ENCODE measurements at regions not wholly inside any gene's neighbourhood (a gene's known extent, or its start where the extent isn't known, plus 50 kb on each side); places are given as distances from the start of the nearest gene placed in this dataset.
A peak's percentile ranks its signal among the peaks of the same experiment; 100 is the strongest.
"Not testable (repeated sequence)": the region's sequence is repeated elsewhere in the genome, so short reads cannot be mapped to it uniquely, and the experiment has no call there.

- no peaks in the 10 kb centered on the region for H3K27me3 ChIP-seq (ENCODE audit: insufficient read depth, low read length, poor library complexity, severe bottlenecking)
- Mint-ChIP-seq H3K36me3 (no peaks in the 10 kb centered on the region), H3K27ac (peak overlapping the region in 1 of 8 donors; percentile 34), H3K9me3 (peaks cover 0 to 4% (median 0%) of the 10 kb centered on the region in 5 donors), H3K4me3 (no peak overlapping the region), H3K27me3 (peaks cover 3 to 4% of the 10 kb centered on the region in 2 donors), H3K4me1 (no peaks in the 10 kb centered on the region)
- ChIA-PET POLR2A (no interaction called here), CTCF (interaction anchor here (2.4 kb wide), 1 partner anchor 8 kb away, joined by 6 read pairs; no protein-coding TSS in a partner anchor)
- no peaks in the 10 kb centered on the region for H3K36me3 ChIP-seq (ENCODE audit: insufficient read depth, low read length)
- DNase-seq: no peak
- H3K27ac ChIP-seq (ENCODE audit: low read depth, low read length): no peak overlapping the region
- H3K4me1 ChIP-seq (ENCODE audit: insufficient read depth, low read length): no peaks in the 10 kb centered on the region
- no peaks in the 10 kb centered on the region for H3K9me3 ChIP-seq (ENCODE audit: low read length)
- no peak overlapping the region for H3K4me3 ChIP-seq (ENCODE audit: low read length)
Measured at GRCh38 chr20:41738604-41739206, 120.5 kb upstream of the CHD6 start.

- H3K4me1 ChIP-seq (ENCODE audit: insufficient read depth, low read length): no peaks in the 10 kb centered on the region
- ChIA-PET POLR2A (no interaction called here), CTCF (no interaction called here)
- H3K4me3 ChIP-seq (ENCODE audit: low read length): no peak overlapping the region
- H3K9me3 Mint-ChIP-seq: peaks cover 0 to 4% (median 0%) of the 10 kb centered on the region in 5 donors
- no peaks in the 10 kb centered on the region for H3K36me3 Mint-ChIP-seq
- H3K27ac Mint-ChIP-seq: no peak overlapping the region
- H3K9me3 ChIP-seq (ENCODE audit: low read length): no peaks in the 10 kb centered on the region
- no peak overlapping the region for H3K4me3 Mint-ChIP-seq
- no peaks in the 10 kb centered on the region for H3K27me3 ChIP-seq (ENCODE audit: insufficient read depth, low read length, poor library complexity, severe bottlenecking)
- peaks cover 0 to 6% of the 10 kb centered on the region in 2 donors for H3K27me3 Mint-ChIP-seq
- H3K27ac ChIP-seq (ENCODE audit: low read depth, low read length): no peak overlapping the region
- H3K4me1 Mint-ChIP-seq: no peaks in the 10 kb centered on the region
- DNase-seq: no peak
- H3K36me3 ChIP-seq (ENCODE audit: insufficient read depth, low read length): no peaks in the 10 kb centered on the region
Measured at GRCh38 chr20:41735949-41736348, 117.8 kb upstream of the CHD6 start.

GRCh38 chr20:41734506-41734945 lies 116.3 kb upstream of the CHD6 start:
- CTCF ChIA-PET: interaction anchor here (0.7 to 1.4 kb wide), 4 partner anchors 8 to 12 kb away, joined by 3 to 5 read pairs (median 4); no protein-coding TSS in a partner anchor
- H3K4me1 ChIP-seq (ENCODE audit: insufficient read depth, low read length): no peaks in the 10 kb centered on the region

GRCh38 chr20:41733151-41733550 lies 115.0 kb upstream of the CHD6 start:
- Mint-ChIP-seq H3K4me1 (no peaks in the 10 kb centered on the region), H3K27ac (no peak overlapping the region), H3K9me3 (peaks cover 0 to 4% (median 0%) of the 10 kb centered on the region in 5 donors), H3K36me3 (peaks cover 0 to 2% (median 0%) of the 10 kb centered on the region in 3 donors), H3K4me3 (no peak overlapping the region), H3K27me3 (peaks cover 0 to 8% of the 10 kb centered on the region in 2 donors)
- Histone ChIP-seq H3K4me1 (ENCODE audit: insufficient read depth, low read length) (no peaks in the 10 kb centered on the region), H3K27me3 (ENCODE audit: insufficient read depth, low read length, poor library complexity, severe bottlenecking) (no peaks in the 10 kb centered on the region), H3K9me3 (ENCODE audit: low read length) (no peaks in the 10 kb centered on the region), H3K36me3 (ENCODE audit: insufficient read depth, low read length) (no peaks in the 10 kb centered on the region), H3K4me3 (ENCODE audit: low read length) (no peak overlapping the region), H3K27ac (ENCODE audit: low read depth, low read length) (no peak overlapping the region)
- ChIA-PET CTCF (no interaction called here), POLR2A (no interaction called here)
- DNase-seq: no peak

More at GRCh38 chr20:41734506-41734945, 116.3 kb upstream of the CHD6 start:
- H3K4me1 Mint-ChIP-seq: no peaks in the 10 kb centered on the region
- POLR2A ChIA-PET: no interaction called here
- H3K4me3 ChIP-seq (ENCODE audit: low read length): no peak overlapping the region
- H3K27ac Mint-ChIP-seq: no peak overlapping the region
- peaks cover 0 to under 1% (median 0%) of the 10 kb centered on the region in 3 donors for H3K36me3 Mint-ChIP-seq
- no peaks in the 10 kb centered on the region for H3K27me3 ChIP-seq (ENCODE audit: insufficient read depth, low read length, poor library complexity, severe bottlenecking)
- peaks cover 0 to 6% of the 10 kb centered on the region in 2 donors for H3K27me3 Mint-ChIP-seq
- DNase-seq: peak in 4 of 5 donors; percentile 3 to 49 (median 10)
- H3K36me3 ChIP-seq (ENCODE audit: insufficient read depth, low read length): no peaks in the 10 kb centered on the region
- H3K9me3 ChIP-seq (ENCODE audit: low read length): no peaks in the 10 kb centered on the region
- H3K27ac ChIP-seq (ENCODE audit: low read depth, low read length): no peak overlapping the region
- no peak overlapping the region for H3K4me3 Mint-ChIP-seq
- H3K9me3 Mint-ChIP-seq: peaks cover 0 to 4% (median 0%) of the 10 kb centered on the region in 5 donors

- H3K4me1 ChIP-seq (ENCODE audit: insufficient read depth, low read length); H3K27me3 ChIP-seq (ENCODE audit: insufficient read depth, low read length, poor library complexity, severe bottlenecking); H3K9me3 ChIP-seq (ENCODE audit: low read length); H3K36me3 ChIP-seq (ENCODE audit: insufficient read depth, low read length); H3K27ac Mint-ChIP-seq; H3K9me3 Mint-ChIP-seq; CTCF ChIA-PET; H3K4me3 Mint-ChIP-seq; DNase-seq; H3K4me3 ChIP-seq (ENCODE audit: low read length); POLR2A ChIA-PET; H3K4me1 Mint-ChIP-seq; H3K36me3 Mint-ChIP-seq; H3K27ac ChIP-seq (ENCODE audit: low read depth, low read length): not testable (repeated sequence)
- peaks cover 4 to 11% of the 10 kb centered on the region in 2 donors for H3K27me3 Mint-ChIP-seq
Measured at GRCh38 chr20:41731198-41731597, 113.0 kb upstream of the CHD6 start.

- POLR2A ChIA-PET; H3K4me3 Mint-ChIP-seq; H3K9me3 Mint-ChIP-seq; H3K27me3 ChIP-seq (ENCODE audit: insufficient read depth, low read length, poor library complexity, severe bottlenecking); H3K27ac Mint-ChIP-seq; H3K4me1 Mint-ChIP-seq; H3K9me3 ChIP-seq (ENCODE audit: low read length); CTCF ChIA-PET; H3K27me3 Mint-ChIP-seq; H3K4me3 ChIP-seq (ENCODE audit: low read length); H3K36me3 Mint-ChIP-seq; H3K4me1 ChIP-seq (ENCODE audit: insufficient read depth, low read length); H3K27ac ChIP-seq (ENCODE audit: low read depth, low read length); H3K36me3 ChIP-seq (ENCODE audit: insufficient read depth, low read length); DNase-seq: not testable (repeated sequence)
Measured at GRCh38 chr20:41727681-41728080, 109.5 kb upstream of the CHD6 start.

GRCh38 chr20:41726727-41727126 lies 108.5 kb upstream of the CHD6 start:
- ChIA-PET POLR2A (no interaction called here), CTCF (no interaction called here)
- Histone ChIP-seq H3K9me3 (ENCODE audit: low read length) (no peaks in the 10 kb centered on the region), H3K4me3 (ENCODE audit: low read length) (no peak overlapping the region), H3K4me1 (ENCODE audit: insufficient read depth, low read length) (no peaks in the 10 kb centered on the region), H3K27me3 (ENCODE audit: insufficient read depth, low read length, poor library complexity, severe bottlenecking) (no peaks in the 10 kb centered on the region), H3K27ac (ENCODE audit: low read depth, low read length) (no peak overlapping the region), H3K36me3 (ENCODE audit: insufficient read depth, low read length) (no peaks in the 10 kb centered on the region)
- Mint-ChIP-seq H3K27me3 (peaks cover 6 to 15% of the 10 kb centered on the region in 2 donors), H3K27ac (peak overlapping the region in 1 of 8 donors; percentile 69), H3K36me3 (peaks cover 0 to 2% (median 0%) of the 10 kb centered on the region in 3 donors), H3K4me3 (no peak overlapping the region), H3K9me3 (no peaks in the 10 kb centered on the region), H3K4me1 (no peaks in the 10 kb centered on the region)
- no peak for DNase-seq

GRCh38 chr20:41719151-41719550 lies 101.0 kb upstream of the CHD6 start:
- Mint-ChIP-seq H3K36me3 (no peaks in the 10 kb centered on the region), H3K27me3 (peaks cover 4 to 26% of the 10 kb centered on the region in 2 donors), H3K4me3 (no peak overlapping the region), H3K4me1 (no peaks in the 10 kb centered on the region), H3K27ac (no peak overlapping the region), H3K9me3 (no peaks in the 10 kb centered on the region)
- H3K27me3 ChIP-seq (ENCODE audit: insufficient read depth, low read length, poor library complexity, severe bottlenecking): no peaks in the 10 kb centered on the region
- H3K9me3 ChIP-seq (ENCODE audit: low read length): no peaks in the 10 kb centered on the region
- CTCF ChIA-PET: no interaction called here
- no peak for DNase-seq
- no peaks in the 10 kb centered on the region for H3K4me1 ChIP-seq (ENCODE audit: insufficient read depth, low read length)
- no peak overlapping the region for H3K27ac ChIP-seq (ENCODE audit: low read depth, low read length)
- no peak overlapping the region for H3K4me3 ChIP-seq (ENCODE audit: low read length)
- H3K36me3 ChIP-seq (ENCODE audit: insufficient read depth, low read length): no peaks in the 10 kb centered on the region
- POLR2A ChIA-PET: no interaction called here

Measured in CD8-positive, alpha-beta memory T cell (primary cell).